ENCODE measurements at regions not wholly inside any gene's neighbourhood (a gene's known extent, or its start where the extent isn't known, plus 50 kb on each side); places are given as distances from the start of the nearest gene placed in this dataset.

GRCh38 chr18:47526147-47526546, 274.7 kb upstream of the SKOR2 start:
- no peaks in the 10 kb centered on the region for H3K9me3 ChIP-seq (replicated peaks; ENCODE audit: control insufficient read depth, insufficient read depth, low read length)
- ChIA-PET POLR2A (no interaction called here), CTCF (no interaction called here)
- no peak overlapping the region for H3K4me3 ChIP-seq (replicated peaks in 1 of 3; ENCODE audit: insufficient read depth in 1 of 3, low read depth in 1 of 3, low read length in 3 of 3)
- H3K9ac ChIP-seq (replicated peaks; ENCODE audit: extremely low read depth, insufficient read depth, low read length) = no peak overlapping the region
- H3K4me1 ChIP-seq (ENCODE audit: control insufficient read depth, extremely low read depth, insufficient read depth, low read length) = no peaks in the 10 kb centered on the region
- no TSS peak for BruUV-seq (replicated peaks)
- H4K20me1 ChIP-seq (replicated peaks; ENCODE audit: control insufficient read depth, extremely low read depth, insufficient read depth, low read length) = no peaks in the 10 kb centered on the region
- no peak overlapping the region for H3K27ac ChIP-seq (ENCODE audit: insufficient read depth, low read depth, low read length)
- intact Hi-C loops (cut with micrococcal nuclease) (no loop called here), dilution Hi-C loops (cut with MboI; ENCODE audit: extremely low pct_ligation_motif_present, low sequenced_read_pairs) (no loop called here)
- no peak for TF ChIP-seq CTCF (IDR thresholded peaks at IDR 0.05; ENCODE audit: extremely low read depth in 1 of 2, insufficient read depth in 1 of 2, low read depth in 1 of 2, low read length in 2 of 2)
- no peak for TF ChIP-seq POLR2AphosphoS5 (IDR thresholded peaks at IDR 0.05; ENCODE audit: insufficient read depth, low read depth, low read length)
- no peak for TF ChIP-seq EZH2 (IDR thresholded peaks at IDR 0.05; ENCODE audit: borderline replicate concordance, low read depth, low read length, severe bottlenecking)
- TF ChIP-seq POLR2A (IDR thresholded peaks at IDR 0.05; ENCODE audit: low read depth, low read length) = no peak
- TF ChIP-seq GATA2 (IDR thresholded peaks at IDR 0.05; ENCODE audit: insufficient read depth, insufficient read length, low read depth, low read length) = no peak
- no peak for TF ChIP-seq MAX (IDR thresholded peaks at IDR 0.05; ENCODE audit: insufficient read depth, insufficient read length)
- TF ChIP-seq JUN (IDR thresholded peaks at IDR 0.05; ENCODE audit: borderline replicate concordance, insufficient read depth, insufficient read length, low read depth) = no peak
- TF ChIP-seq FOS (IDR thresholded peaks at IDR 0.05; ENCODE audit: borderline replicate concordance, insufficient read depth, low read length) = no peak
- no peak for DNase-seq (ENCODE audit: low read depth, low spot score)
- no peak for FAIRE-seq
- H2AFZ ChIP-seq (ENCODE audit: low read depth, low read length) = no peak overlapping the region
- H3K9me1 ChIP-seq (replicated peaks; ENCODE audit: control insufficient read depth, extremely low read depth, insufficient read depth, low read length) = no peaks in the 10 kb centered on the region
- no peaks in the 10 kb centered on the region for H3K79me2 ChIP-seq (ENCODE audit: control insufficient read depth, insufficient read depth, low read length)
- no peaks in the 10 kb centered on the region for H3K36me3 ChIP-seq (ENCODE audit: control insufficient read depth in 2 of 2, extremely low read depth in 1 of 2, insufficient read depth in 2 of 2, low read length in 2 of 2)
- H3K4me2 ChIP-seq (ENCODE audit: insufficient read depth, low read length) = no peak overlapping the region
- H3K27me3 ChIP-seq (ENCODE audit: control insufficient read depth in 2 of 2, insufficient read depth in 2 of 2, low read length in 2 of 2) = no peaks in the 10 kb centered on the region
